GM21717 (cell line): ENCODE measurements at regions not wholly inside any gene's neighbourhood (a gene's known extent, or its start where the extent isn't known, plus 50 kb on each side); places are given as distances from the start of the nearest gene placed in this dataset.
"Not testable (repeated sequence)": the region's sequence is repeated elsewhere in the genome, so short reads cannot be mapped to it uniquely, and the experiment has no call there.

Experiments
- ATAC-seq: cut with Tn5 transposase; IDR thresholded peaks from one replicate; pipeline ENCODE4 v1.9.1; 2021; ENCODE audit warnings: mild to moderate bottlenecking, moderate library complexity; ENCODE audit not compliant: unreplicated experiment

DNA sequence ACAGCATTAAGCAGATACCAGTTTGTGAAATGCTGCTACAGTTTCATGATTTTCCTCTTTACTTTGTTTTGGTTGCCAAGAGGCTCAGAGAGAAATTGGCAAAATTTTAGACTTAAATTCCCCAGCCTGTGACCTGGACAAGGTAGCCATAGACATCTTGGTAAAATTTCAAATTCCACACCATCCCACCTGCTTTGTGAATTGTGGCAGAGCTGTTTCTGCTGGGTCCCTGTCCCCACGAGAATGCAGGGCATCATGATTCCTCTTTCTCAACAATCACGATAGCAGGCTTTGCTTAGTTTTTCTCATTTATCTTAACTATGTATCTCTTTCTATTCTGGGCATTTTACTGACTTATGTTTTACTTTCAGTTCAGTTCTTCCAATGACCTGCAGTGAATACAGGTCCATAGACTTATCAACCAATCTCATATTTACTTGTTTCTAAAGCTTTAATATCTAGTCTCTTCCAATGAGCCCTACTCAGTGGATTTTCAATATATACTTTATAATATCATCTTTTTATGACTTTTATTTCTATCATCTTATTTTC is 351.6 kb downstream of the SOCS6 start:
- no peak for ATAC-seq

DNA sequence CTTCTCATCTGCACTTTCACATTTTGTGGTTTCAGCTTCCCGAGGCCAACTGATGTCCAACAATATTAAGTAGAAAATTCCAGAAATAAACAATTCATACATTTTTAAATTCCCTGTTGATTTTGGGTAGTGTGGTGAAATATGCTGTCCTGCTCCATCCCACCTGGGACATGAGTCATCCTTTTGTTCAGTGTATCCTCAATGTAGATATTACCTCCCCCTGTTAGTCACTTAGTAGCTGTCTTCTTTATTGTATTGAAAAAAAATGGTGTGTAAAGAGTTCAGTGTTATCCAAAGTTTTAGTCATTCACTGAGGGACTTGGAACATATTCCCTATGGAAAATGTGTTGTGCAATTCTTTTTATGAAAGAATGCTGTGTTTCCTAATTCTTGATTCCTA is 348.1 kb downstream of the SOCS6 start:
- no peak for ATAC-seq

DNA sequence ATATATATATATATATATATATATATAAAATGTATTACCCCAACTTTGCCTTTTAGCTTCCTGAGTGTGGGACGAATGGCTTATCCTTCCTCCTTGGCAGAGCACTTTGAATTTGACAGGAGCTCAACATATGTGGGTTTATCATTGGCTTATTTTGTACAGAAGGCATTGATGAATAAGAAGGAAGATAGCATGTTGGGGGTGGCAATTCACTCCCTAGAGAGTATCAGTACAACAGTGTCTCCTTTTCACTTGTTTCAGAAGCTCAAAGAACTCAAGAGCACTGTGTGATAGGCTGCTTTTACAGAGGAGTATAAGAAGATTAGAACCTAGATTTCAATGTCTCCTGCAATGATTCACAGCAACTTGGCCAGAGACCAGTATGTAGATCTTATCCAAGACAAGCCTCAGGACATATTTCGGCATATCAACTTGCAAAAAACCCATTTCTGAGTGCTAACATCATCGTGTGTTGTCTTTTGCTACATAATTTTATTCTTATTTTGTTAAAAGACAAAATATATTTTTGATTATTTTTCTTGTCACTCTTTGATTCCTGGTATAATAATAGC is 345.8 kb downstream of the SOCS6 start:
- ATAC-seq = no peak

DNA sequence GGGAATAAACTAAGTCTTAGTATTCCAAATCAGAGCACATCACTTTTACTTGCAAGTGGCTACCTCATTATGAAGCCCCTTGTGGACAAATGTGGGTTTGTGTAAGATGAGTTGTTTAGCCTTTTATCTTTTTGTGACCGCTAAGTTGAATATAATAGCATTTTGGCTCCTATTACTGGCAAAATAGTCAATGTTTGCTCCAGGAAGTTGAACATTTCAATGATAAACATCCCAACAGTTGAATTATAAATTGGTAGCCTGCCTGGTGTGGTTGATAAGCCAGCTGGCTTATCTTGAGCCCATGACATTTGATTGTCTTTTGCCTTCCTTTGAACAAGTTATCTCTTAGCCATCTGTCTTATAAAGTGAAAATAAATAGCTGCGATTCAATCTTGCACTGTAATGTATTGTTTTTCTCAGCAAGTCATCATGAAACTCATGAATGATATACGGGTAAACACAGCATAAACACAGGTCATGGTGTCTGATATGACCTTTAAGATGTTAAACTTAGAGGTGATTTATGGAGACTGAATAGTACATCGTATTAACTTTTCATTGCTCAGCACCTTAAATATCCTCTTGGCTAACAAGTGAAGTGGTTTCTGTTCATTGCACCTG is 338.4 kb downstream of the SOCS6 start:
- no peak for ATAC-seq

DNA sequence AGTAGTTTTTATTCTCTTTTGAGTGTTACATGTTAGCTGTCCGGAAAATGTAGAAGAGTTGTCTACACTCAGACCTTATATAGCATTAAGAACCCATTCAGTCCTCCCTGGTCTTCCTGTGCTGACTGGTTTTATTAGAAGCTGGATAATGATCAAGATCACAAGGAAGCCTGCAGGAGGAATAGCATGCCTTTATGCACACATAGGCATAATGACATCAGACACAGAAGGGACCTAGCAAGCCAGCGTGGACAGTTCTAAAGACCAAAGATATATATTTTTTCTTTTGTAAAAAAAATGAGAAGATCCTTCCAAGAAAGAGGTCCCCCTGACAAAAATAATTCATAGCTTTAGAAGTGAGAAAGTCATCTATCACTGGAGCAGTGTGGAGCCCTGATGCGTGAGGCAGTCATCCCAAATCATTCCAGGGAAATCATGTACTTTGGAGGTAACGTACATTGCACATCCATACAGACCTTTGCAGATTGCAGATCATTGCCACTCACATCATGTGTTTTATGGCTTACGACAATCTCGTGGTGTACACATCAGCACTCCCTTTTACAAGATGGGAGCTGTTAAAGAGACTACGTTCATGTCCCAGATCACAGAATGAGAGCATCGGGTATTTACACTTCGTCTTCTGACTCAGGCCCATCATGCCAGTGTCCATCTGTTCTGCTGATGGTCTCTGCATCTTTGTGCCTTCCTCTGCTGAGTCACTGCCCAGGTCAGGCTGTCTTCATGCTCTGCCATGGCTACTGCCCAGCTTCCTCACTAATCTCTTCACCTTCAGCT is 334.0 kb downstream of the SOCS6 start:
- no peak for ATAC-seq

DNA sequence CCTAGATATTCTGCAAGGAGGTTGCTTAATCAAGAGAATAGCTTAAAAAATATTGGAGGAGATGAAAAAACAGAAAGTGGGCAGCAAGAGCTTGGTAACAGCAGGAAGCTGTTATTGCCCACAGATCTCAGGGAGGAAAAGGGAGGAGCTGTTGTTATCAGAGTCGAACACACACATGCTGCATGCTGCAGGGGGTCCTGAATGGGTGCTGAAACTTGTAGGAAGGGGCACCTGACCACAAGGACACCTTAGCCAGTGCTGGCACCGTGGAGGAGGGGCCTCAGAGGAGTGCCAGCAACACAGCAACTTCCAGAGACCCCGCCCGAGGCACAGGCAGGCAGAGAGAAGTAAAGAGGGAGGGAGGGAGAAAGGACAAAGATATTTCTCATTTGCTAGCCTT is 332.9 kb downstream of the SOCS6 start:
- no peak for ATAC-seq

DNA sequence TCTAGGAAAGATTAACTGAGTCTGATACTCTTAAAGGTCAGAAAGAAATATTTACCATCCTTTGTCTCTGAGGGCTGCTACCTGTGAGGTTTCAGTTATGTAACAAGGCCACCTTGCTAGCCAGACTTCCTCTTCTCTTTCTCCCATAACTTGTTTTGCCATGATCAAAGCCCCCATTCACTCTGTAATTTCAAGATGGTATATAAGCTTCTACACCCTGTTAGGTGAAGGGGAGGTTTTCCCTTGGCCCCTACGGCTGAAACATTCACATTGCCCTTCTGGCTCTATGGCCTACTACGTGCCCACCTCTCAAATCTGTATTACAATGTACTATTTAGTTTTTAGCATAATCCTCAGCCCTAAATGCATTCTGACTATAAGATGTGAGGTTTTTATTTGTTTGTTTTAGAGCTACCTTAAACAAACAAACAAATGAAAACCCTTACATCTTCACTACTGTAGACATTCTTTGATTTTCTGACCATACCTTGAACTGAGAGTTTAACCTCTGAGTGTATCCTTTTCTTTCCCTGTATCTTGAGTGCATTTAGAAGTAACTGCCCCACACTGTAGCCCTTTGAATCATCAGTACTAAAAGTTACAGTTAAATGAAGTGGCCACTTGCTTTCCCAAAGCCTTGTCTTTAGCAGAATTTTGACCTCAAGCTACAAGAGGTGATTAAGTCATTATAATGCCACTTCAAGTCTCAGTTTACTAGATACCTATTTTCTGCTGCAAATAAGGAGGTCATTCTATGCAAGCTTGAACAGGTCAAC is 332.2 kb downstream of the SOCS6 start:
- ATAC-seq = no peak

DNA sequence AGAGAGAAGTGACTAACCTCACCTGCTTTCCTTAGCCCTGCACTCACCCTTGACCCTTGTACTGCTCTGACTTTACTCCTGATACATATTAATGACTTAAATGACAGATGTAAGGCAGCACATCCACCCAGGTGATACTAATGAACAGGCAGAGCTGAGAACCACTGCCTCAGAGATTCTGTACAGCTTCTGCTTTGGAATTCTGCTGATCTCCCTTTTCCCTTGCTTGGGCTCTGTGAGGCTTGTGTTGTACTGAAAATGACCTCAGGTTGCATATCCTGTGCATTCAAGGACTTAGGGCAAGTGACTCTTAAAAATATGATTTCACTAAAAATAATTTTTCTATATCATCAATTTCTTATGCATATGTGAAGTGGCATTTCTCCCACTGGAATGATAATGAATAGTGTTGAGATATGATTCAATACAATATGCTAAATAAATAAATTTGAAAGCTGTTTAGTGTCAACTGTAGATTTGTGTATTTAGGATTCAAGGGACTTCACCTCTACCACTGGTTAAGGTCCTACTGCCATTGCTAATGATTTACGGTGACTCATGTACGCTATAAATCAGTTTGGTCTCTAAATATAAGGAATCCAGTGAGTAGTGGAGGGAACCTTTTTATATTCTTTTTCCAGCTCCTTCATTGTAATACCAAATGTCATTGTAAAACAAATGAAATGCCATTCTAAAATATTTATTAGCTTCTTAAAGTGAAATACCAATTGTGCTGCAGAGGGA is 328.3 kb downstream of the SOCS6 start:
- ATAC-seq = no peak

DNA sequence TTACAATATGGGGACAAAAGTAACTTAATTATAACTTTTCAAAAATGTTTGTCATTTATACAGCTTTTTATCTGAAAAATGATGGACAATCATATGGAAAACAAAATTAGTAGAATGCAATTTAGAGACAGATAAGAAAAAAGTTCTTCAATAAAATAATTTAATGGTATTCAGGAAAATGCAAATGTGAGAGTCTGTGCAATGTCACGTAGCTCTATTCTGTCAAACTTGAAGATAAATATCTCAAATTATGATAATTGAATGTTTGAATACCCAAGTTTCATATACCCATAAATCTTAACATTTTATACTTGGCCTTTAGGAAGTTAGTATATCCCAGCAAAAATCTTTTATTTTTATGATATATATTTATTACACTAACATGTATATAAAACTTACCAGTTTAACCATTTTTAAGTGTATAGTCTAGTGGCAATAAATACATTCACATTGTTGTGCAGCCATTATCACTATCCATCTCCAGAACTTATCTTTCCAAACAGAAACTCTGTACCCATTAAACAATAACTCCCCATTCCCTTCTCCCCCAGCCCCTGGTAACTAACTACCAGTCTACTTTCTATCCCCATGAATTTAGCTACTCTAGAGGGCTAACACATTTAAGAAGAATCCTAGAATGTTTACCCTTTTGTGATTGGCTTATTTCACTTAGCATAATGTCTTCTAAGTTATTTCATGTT is 311.5 kb downstream of the SOCS6 start:
- no peak for ATAC-seq

DNA sequence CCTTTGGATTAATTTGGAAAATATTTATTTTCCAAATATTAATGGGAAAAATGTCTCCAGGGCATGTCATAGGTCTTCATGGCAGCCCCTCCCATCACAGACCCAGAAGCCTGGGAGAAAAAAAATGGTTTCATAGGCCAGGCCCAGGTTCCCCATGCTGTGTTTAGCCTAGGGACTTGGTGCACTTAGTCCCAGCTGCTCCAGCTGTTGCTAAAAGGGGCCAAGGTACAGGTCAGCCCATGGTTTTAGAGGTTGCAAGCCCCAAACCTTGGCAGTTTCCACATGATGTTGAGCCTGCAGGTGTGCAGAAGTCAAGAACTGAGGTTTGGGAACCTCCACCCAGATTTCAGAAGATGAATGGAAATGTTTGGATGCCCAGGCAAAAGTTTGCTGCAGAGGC is 309.6 kb downstream of the SOCS6 start:
- no peak for ATAC-seq

DNA sequence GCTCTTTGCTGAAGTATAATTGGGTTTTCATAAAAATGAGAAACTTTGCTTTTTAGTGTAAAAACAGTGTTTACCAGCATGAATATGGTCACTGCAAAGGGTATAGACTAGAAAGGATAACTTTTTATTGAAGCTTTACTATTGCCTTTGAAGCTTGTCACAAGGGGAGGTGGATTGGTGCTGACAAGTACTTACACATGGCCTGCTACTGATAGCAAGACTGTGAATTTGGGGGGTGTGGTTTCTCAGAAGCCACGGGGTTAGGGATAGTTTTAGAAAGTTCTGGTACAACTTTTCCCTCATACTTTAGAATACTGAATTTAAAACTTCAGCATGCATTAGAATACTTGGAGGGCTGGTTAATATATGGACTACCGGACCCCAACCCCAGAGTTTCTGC is 294.1 kb downstream of the SOCS6 start:
- no peak for ATAC-seq

DNA sequence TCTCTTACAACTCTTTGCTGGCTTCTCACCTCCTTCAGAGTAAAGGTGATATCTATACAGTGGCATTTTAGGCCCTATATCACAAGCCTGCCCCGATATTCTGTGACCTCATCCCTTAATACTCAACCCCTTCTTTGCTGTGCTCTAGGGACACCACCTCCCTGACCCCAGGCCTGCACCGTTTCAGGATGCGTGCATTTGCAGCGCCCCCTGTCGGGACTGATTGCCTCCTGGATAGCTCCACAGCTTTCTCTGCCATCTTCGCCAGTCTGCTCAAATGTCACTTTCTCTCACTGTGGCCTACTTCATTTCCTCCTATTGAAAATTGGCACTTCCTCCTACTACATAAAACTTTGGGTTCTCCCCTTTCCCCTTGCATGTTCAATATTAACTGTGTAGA is 289.6 kb downstream of the SOCS6 start:
- no peak for ATAC-seq

DNA sequence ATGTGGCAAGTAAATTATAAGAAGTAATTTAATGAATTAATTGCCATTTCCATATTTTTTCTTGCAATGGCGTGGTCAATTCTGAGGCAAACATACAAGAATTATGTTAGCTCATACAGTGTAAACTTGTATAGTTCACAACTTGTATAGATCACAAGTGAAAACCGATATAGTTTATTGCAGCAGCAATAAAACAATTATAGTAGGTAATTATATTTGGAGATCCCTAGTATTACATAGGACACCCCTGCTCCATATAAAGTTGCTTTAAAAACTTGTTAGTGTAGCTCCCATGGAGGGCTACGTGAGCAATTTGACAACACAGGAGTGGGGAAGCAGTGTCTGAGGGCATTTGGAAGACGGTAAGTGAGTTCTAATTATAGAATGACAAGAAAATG is 288.2 kb downstream of the SOCS6 start:
- no peak for ATAC-seq

DNA sequence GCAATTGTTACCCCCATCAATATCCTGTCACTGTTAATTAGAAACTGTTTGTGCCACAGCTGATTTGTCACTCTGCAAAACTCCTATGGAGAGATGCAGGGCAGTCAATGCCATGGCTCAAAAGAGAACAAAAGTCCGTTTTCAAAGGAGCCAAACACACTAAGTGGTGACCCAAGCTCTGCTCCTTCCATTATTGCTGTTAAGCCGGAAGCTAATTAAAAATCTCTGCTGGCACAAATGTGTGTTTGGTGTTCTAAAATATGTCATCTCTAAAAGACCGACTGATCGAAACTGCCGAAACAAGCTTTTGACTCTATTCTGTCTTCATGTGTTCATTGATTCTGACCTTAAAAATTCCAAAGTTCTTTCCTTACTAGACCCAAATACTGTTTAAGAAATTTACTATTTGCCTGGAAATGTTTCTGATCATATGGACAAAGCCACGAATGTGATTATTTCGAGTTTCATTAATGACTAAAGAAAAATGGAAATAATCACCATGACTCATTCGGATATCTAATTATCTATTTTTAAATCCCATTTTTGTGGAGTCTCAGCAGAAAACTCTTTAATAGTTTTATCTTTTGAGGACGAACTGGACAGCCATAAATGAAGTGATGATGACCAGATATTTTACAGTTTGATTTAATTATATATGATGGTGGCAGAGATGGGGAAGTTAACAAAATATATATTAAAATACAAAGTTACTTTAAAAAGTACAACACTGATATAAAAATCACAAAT is 287.6 kb downstream of the SOCS6 start:
- no peak for ATAC-seq

DNA sequence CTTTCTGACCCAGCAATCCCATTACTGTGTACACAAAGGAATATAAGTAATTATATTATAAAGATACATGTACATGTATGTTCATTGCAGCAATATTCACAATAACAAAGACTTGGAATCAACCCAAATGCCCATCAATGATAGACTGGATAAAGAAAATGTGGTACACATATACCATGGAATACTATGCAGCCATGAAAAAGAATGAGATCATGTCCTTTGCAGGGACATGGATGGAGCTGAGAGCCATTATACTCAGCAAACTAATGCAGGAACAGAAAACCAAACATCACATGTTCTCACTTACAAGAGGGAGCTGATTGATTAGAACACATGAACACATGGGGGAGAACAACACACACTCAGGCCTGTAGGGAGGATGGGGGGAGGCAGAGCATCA is 286.1 kb downstream of the SOCS6 start:
- not testable (repeated sequence) for ATAC-seq

DNA sequence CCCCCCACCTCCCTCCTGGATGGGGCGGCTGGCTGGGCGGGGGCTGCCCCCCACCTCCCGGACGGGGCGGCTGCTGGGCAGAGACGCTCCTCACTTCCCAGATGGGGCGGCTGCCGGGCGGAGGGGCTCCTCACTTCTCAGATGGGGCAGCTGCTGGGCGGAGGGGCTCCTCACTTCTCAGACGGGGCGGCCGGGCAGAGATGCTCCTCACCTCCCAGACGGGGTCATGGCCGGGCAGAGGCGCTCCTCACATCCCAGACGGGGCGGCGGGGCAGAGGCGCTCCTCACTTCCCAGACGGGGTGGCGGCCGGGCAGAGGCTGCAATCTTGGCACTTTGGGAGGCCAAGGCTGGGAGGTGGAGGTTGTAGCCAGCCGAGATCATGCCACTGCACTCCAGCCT is 280.8 kb downstream of the SOCS6 start:
- ATAC-seq = not testable (repeated sequence)

DNA sequence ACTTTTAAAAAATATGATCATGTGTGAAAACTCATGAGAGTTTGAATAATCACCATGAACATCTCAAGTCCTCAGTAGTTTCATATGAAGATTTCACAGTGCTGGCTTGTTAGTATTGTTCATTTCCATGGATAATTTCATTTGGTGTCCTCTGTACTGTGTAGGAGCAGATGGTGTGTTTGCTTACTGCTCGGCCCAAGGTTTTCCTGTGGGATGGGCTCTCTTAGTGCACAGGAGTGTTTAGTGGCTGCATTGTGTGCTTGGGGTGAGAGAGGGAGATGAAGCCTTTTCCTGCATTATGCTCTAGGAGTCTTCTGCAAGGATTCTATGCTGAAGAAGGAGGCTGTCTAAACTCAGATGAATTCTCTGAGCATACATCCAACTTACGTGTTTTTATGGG is 270.6 kb downstream of the SOCS6 start:
- no peak for ATAC-seq

DNA sequence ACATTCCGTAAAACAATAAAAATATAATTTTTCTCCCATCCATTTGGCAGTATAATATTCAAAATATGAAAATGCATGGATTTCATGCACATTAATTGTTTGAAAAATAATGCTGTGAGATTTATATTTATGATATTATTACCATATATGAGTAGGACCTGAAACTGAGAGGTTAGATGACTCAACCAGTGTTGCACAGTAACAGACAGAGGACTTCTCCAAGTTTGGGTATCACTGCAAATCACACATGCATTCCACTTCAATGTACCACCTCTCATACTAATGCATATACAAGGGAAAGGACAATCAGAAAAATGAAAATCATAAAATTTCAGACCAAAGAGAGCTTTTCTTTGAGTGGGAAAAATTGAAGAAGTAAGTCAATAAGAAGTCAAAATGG is 269.5 kb downstream of the SOCS6 start:
- ATAC-seq = no peak

DNA sequence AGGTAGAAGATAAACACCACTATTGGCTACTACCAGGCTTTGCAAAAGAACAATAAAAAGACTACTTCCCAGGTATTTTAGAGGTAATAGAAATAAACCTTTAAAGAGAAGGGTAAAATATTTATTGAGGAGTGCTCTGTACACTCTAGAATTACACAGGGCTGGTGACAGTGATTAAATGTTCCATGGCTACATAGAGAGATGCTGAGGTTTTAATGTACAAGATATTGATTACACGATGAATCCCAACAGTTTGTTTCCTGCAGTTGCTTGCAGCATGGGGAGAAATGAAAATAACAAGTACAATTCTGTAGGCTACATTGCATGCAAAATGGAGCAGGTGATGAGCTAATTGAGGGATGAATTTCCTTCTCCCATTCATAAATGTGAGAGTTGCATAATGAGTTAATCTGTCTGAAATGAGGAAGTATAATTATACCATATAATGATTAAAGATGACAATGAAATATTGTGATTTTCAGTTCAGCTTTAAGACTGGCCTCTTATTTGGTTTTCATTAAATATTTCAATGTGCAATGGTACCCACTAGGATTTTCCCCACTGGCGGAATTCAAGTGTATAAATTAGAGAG is 266.1 kb downstream of the SOCS6 start:
- no peak for ATAC-seq
